ENCODE measurements at regions not wholly inside any gene's neighbourhood (a gene's known extent, or its start where the extent isn't known, plus 50 kb on each side); places are given as distances from the start of the nearest gene placed in this dataset.

DNA sequence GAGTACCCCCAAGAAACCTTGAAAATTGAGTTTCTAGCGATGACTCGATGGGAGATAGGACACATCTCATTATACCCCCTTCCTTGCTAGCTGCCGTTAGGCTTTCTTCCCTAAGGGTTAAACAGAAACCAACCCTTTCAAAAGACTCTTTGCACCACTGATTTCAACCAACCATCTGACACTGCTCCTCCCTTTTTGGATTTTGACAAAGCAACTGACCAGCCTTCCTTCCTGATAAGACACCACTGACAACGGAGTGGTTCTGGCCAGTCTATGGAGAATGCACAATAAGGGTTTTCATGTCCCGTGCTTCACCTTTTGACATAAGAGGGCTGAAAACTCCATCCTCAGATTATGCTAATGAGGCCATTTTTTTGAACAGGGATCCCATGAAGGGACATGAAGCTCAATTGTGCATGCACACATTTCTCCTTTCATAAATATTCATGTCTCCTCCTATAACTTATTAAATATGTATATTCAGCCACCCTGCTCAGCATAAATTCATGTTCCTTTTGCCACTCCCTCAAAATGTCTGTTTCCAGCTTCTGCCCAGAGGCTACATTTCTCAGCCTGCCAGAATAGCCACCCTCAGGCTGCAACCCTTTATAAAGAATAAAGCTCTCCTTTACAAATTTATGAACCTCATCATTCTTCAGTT, 52.8 kb upstream of the SLC35F5 start:
- no peak overlapping the region for H3K27ac ChIP-seq
- DNase-seq (ENCODE audit: low spot score in 2 of 2) = no peak
- intact Hi-C loops (cut with DNase I) = no loop called here
- no peaks in the 10 kb centered on the region for H3K9me3 ChIP-seq
- no peaks in the 10 kb centered on the region for H3K4me1 ChIP-seq
- TF ChIP-seq, protein P1, sequence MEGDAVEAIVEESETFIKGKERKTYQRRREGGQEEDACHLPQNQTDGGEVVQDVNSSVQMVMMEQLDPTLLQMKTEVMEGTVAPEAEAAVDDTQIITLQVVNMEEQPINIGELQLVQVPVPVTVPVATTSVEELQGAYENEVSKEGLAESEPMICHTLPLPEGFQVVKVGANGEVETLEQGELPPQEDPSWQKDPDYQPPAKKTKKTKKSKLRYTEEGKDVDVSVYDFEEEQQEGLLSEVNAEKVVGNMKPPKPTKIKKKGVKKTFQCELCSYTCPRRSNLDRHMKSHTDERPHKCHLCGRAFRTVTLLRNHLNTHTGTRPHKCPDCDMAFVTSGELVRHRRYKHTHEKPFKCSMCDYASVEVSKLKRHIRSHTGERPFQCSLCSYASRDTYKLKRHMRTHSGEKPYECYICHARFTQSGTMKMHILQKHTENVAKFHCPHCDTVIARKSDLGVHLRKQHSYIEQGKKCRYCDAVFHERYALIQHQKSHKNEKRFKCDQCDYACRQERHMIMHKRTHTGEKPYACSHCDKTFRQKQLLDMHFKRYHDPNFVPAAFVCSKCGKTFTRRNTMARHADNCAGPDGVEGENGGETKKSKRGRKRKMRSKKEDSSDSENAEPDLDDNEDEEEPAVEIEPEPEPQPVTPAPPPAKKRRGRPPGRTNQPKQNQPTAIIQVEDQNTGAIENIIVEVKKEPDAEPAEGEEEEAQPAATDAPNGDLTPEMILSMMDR (IDR thresholded peaks at IDR 0.05) = no peak
- no peaks in the 10 kb centered on the region for H3K36me3 ChIP-seq
- no peaks in the 10 kb centered on the region for H3K27me3 ChIP-seq
- H3K4me3 ChIP-seq = no peak overlapping the region

GRCh38 chr2:113807721-113808120, 51.3 kb upstream of the SLC35F5 start:
- no peaks in the 10 kb centered on the region for H3K9me3 ChIP-seq
- intact Hi-C loops (cut with DNase I) = no loop called here
- TF ChIP-seq, protein P1 (IDR thresholded peaks at IDR 0.05) = no peak
- no peaks in the 10 kb centered on the region for H3K36me3 ChIP-seq
- H3K27me3 ChIP-seq = no peaks in the 10 kb centered on the region
- no peak overlapping the region for H3K27ac ChIP-seq
- no peaks in the 10 kb centered on the region for H3K4me1 ChIP-seq
- no peak overlapping the region for H3K4me3 ChIP-seq
- DNase-seq (ENCODE audit: low spot score in 2 of 2) = no peak

- H3K36me3 ChIP-seq = no peaks in the 10 kb centered on the region
- no peak overlapping the region for H3K4me3 ChIP-seq
- H3K9me3 ChIP-seq = no peaks in the 10 kb centered on the region
- H3K4me1 ChIP-seq = no peaks in the 10 kb centered on the region
- intact Hi-C loops (cut with DNase I) = no loop called here
- DNase-seq (ENCODE audit: low spot score in 2 of 2) = no peak
- H3K27me3 ChIP-seq = no peaks in the 10 kb centered on the region
- TF ChIP-seq, protein P1 (IDR thresholded peaks at IDR 0.05) = no peak
- H3K27ac ChIP-seq = no peak overlapping the region
These were observed 49.9 kb upstream of the SLC35F5 start for GRCh38 chr2:113806217-113806913.
